SK-N-MC (cell line): ENCODE measurements at regions not wholly inside any gene's neighbourhood (a gene's known extent, or its start where the extent isn't known, plus 50 kb on each side); places are given as distances from the start of the nearest gene placed in this dataset.

Experiments
- EZH2 ChIP-seq: fragments of 200-600 bp; sonication (generic); IDR thresholded peaks from one replicate; pipeline ENCODE4 v1.6.1; 2017; ENCODE audit warnings: antibody characterized with exemption
- FOXP2 ChIP-seq: optimal IDR thresholded peaks from 2 replicates; pipeline ENCODE3; 2011; ENCODE audit warnings: mild to moderate bottlenecking, moderate library complexity; ENCODE audit not compliant: insufficient read depth; ENCODE audit errors: extremely low read length, control extremely low read depth

- TF ChIP-seq EZH2 (no peak), FOXP2 (no peak)
Measured at GRCh38 chr13:100848304-100848703, 173.7 kb upstream of the TMTC4 start.
